ENCODE measurements at regions not wholly inside any gene's neighbourhood (a gene's known extent, or its start where the extent isn't known, plus 50 kb on each side); places are given as distances from the start of the nearest gene placed in this dataset.

DNA sequence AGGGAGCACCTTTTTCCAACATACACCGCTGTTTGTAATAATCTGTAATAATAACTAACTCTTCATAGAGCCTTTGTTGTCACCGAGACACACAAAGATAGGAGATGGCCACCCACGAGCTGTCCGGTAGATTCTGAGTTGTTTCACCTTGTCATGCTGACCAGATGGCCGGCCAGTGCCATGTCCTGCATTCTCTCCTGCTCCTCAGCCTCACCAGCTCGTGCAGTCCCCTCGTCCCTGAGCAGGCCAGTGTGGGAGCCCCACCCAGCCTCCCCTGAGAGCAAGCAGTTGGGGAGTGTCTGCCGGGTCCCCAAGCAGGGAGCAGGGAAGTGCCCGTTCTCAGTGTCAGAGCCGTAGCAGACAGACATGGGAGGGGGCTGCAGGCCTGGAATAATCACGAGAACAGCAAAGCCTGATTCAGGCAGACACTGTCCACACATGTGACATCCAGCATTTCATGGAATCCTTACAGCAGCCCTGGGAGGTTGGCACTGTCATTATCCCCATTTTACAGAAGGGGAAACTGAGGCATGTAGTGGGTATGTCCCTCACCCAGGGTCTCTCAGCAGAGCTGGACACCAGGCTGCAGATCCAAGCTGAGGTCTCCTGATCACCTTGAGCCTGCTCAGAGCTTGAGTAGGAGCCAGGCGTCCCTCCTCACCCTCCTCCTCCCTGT lies 178.5 kb upstream of the CIBAR2 start:
- TF ChIP-seq POLR2A (IDR thresholded peaks at IDR 0.05): no peak
- TF ChIP-seq, protein P1, sequence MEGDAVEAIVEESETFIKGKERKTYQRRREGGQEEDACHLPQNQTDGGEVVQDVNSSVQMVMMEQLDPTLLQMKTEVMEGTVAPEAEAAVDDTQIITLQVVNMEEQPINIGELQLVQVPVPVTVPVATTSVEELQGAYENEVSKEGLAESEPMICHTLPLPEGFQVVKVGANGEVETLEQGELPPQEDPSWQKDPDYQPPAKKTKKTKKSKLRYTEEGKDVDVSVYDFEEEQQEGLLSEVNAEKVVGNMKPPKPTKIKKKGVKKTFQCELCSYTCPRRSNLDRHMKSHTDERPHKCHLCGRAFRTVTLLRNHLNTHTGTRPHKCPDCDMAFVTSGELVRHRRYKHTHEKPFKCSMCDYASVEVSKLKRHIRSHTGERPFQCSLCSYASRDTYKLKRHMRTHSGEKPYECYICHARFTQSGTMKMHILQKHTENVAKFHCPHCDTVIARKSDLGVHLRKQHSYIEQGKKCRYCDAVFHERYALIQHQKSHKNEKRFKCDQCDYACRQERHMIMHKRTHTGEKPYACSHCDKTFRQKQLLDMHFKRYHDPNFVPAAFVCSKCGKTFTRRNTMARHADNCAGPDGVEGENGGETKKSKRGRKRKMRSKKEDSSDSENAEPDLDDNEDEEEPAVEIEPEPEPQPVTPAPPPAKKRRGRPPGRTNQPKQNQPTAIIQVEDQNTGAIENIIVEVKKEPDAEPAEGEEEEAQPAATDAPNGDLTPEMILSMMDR (IDR thresholded peaks at IDR 0.05): no peak
